ENCODE measurements at regions not wholly inside any gene's neighbourhood (a gene's known extent, or its start where the extent isn't known, plus 50 kb on each side); places are given as distances from the start of the nearest gene placed in this dataset.

- no peak for TF ChIP-seq CHD7 (IDR thresholded peaks at IDR 0.05; ENCODE audit: insufficient replicate concordance, low read length)
- TF ChIP-seq CTCF (IDR thresholded peaks at IDR 0.05; ENCODE audit: control extremely low read depth in 1 of 3, insufficient read depth in 1 of 3, low read depth in 1 of 3, low read length in 3 of 3): no peak
- no peak for TF ChIP-seq TEAD4 (IDR thresholded peaks at IDR 0.05; ENCODE audit: low read depth, low read length)
These were observed 312.4 kb downstream of the UTRN start (continued) for GRCh38 chr6:144597511-144597910.

Measured in H1 (cell line).